Gastroesophageal sphincter (tissue), 4 donors: ENCODE measurements at regions not wholly inside any gene's neighbourhood (a gene's known extent, or its start where the extent isn't known, plus 50 kb on each side); places are given as distances from the start of the nearest gene placed in this dataset.
"Not testable (repeated sequence)": the region's sequence is repeated elsewhere in the genome, so short reads cannot be mapped to it uniquely, and the experiment has no call there.

Experiments used
- ATAC-seq: fragments of 150-250 bp; one replicate; pipeline ENCODE4 v1.9.1; 2016; ENCODE audit warnings: mild to moderate bottlenecking, moderate library complexity
- H3K27ac ChIP-seq, 4 donors: fragments of 200-600 bp; sonication (generic) in 3 of 4; 1 replicate in 3 of 4; 2 replicates in 1 of 4; pipeline ENCODE4 v1.5.1; 2016 to 2019
- H3K27me3 ChIP-seq: fragments of 200-600 bp; sonication (generic); one replicate; pipeline ENCODE4 v1.5.1; 2019
- H3K36me3 ChIP-seq, 2 donors: fragments of 200-600 bp; sonication (generic); one replicate each; pipeline ENCODE4 v1.5.1; 2019; ENCODE audit warnings: control low read depth in 1 of 2
- H3K4me1 ChIP-seq, 3 donors: fragments of 200-600 bp; sonication (generic); 1 replicate in 2 of 3; 2 replicates in 1 of 3; pipeline ENCODE4 v1.5.1; 2016 to 2019; ENCODE audit warnings: control low read depth in 2 of 3
- H3K4me3 ChIP-seq, 2 donors: fragments of 200-600 bp; sonication (generic); one replicate each; pipeline ENCODE4 v1.5.1; 2019; ENCODE audit warnings: mild to moderate bottlenecking in 1 of 2, moderate library complexity in 1 of 2
- H3K9me3 ChIP-seq, 3 donors: fragments of 200-600 bp; sonication (generic); one replicate each; pipeline ENCODE4 v1.5.1; 2017 to 2019; ENCODE audit warnings: control low read depth in 2 of 3
- EP300 ChIP-seq: sonication (generic); formaldehyde crosslinking; IDR thresholded peaks from one replicate; pipeline ENCODE4 v1.6.1; 2017; ENCODE audit warnings: antibody characterized with exemption, mild to moderate bottlenecking
- POLR2A ChIP-seq, 2 donors: fragments of 450-650 bp; IDR thresholded peaks; one replicate each; pipeline ENCODE4 v1.6.1; 2017; ENCODE audit warnings: antibody characterized with exemption in 2 of 2, mild to moderate bottlenecking in 2 of 2, moderate library complexity in 1 of 2
- POLR2AphosphoS5 ChIP-seq: sonication (generic); formaldehyde crosslinking; IDR thresholded peaks from one replicate; pipeline ENCODE4 v1.6.1; 2017; ENCODE audit warnings: antibody characterized with exemption
- WGBS, 2 donors: methylation state at CpG; one replicate each; pipeline ENCODE4 v1.1.5; 2018; ENCODE audit warnings: low coverage in 1 of 2; 5-methylcytosine and 5-hydroxymethylcytosine counted together
- TF ChIP-seq, protein P1 (sequence below), 4 experiments: fragments of 200-600 bp in 2 of 4; fragments of 450-650 bp in 2 of 4; sonication (generic) in 1 of 4; IDR thresholded peaks; one replicate each; pipeline ENCODE4 v1.5.1; 2017 to 2019; ENCODE audit warnings: antibody characterized with exemption in 4 of 4, mild to moderate bottlenecking in 2 of 4, moderate library complexity in 2 of 4

DNA sequence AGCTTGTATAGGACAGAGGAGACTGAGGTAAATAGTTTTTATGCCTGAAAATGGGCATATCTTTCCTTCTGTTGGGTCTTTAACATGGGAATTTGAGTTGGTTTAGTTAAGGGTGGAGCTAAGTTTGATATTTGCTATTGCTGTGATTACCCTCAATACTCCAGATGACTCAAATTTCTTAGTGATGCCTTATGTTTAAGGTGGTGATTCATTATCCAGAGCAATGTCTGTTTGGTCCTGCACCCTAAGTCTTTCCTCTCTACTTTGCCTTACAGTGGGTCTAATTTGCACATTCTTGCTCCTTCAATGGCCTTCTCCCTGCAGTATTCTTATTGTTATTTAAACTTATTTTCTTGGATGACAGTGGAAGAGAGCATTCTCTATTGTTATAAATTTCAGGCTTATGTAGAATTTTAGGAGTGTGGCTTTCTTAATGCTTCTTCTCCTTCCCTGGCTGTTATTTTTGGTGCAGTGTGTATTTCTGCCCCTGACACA, 312.9 kb upstream of the RPS23 start:
- TF ChIP-seq, protein P1, sequence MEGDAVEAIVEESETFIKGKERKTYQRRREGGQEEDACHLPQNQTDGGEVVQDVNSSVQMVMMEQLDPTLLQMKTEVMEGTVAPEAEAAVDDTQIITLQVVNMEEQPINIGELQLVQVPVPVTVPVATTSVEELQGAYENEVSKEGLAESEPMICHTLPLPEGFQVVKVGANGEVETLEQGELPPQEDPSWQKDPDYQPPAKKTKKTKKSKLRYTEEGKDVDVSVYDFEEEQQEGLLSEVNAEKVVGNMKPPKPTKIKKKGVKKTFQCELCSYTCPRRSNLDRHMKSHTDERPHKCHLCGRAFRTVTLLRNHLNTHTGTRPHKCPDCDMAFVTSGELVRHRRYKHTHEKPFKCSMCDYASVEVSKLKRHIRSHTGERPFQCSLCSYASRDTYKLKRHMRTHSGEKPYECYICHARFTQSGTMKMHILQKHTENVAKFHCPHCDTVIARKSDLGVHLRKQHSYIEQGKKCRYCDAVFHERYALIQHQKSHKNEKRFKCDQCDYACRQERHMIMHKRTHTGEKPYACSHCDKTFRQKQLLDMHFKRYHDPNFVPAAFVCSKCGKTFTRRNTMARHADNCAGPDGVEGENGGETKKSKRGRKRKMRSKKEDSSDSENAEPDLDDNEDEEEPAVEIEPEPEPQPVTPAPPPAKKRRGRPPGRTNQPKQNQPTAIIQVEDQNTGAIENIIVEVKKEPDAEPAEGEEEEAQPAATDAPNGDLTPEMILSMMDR (IDR thresholded peaks at IDR 0.05): no peak
- no peak for TF ChIP-seq POLR2A (IDR thresholded peaks at IDR 0.05)
- no peak for TF ChIP-seq EP300
- no peak for TF ChIP-seq POLR2AphosphoS5
- Histone ChIP-seq H3K36me3 (no peaks in the 10 kb centered on the region), H3K4me1 (no peaks in the 10 kb centered on the region), H3K27ac (no peak overlapping the region), H3K4me3 (no peak overlapping the region), H3K9me3 (peaks cover 0 to 7% (median 0%) of the 10 kb centered on the region in 3 donors), H3K27me3 (no peaks in the 10 kb centered on the region)
- ATAC-seq: no peak

DNA sequence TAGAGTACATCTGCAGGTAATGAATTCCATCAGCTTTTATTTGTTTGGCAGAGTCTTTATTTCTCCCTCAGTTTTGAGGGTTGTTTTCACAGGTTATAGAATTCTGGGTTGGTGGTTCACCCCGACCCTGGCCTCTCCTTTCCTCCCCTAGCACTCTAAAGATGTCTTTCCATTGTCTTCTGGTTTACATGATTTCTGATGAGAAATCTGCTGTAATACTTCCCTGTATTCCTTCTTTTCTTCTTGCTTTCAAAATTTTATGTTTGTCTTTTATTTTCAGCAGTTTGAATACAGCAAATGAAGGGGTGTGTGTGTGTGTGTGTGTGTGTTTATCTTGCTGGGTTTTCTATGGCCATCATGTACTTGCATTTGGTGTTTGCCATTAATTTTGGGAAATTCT, 312.0 kb upstream of the RPS23 start:
- H3K4me1 ChIP-seq: no peaks in the 10 kb centered on the region
- TF ChIP-seq POLR2AphosphoS5: no peak
- TF ChIP-seq EP300: no peak
- no peak for TF ChIP-seq POLR2A (IDR thresholded peaks at IDR 0.05)
- TF ChIP-seq, protein P1 (IDR thresholded peaks at IDR 0.05): no peak
- no peak overlapping the region for H3K4me3 ChIP-seq
- no peak for ATAC-seq
- H3K27me3 ChIP-seq: no peaks in the 10 kb centered on the region
- no peak overlapping the region for H3K27ac ChIP-seq
- WGBS, 2 donors: 75 to 100% methylated on average over 1 of the region's 1 CpG
- peaks cover 0 to 7% (median 0%) of the 10 kb centered on the region in 3 donors for H3K9me3 ChIP-seq
- H3K36me3 ChIP-seq: no peaks in the 10 kb centered on the region

DNA sequence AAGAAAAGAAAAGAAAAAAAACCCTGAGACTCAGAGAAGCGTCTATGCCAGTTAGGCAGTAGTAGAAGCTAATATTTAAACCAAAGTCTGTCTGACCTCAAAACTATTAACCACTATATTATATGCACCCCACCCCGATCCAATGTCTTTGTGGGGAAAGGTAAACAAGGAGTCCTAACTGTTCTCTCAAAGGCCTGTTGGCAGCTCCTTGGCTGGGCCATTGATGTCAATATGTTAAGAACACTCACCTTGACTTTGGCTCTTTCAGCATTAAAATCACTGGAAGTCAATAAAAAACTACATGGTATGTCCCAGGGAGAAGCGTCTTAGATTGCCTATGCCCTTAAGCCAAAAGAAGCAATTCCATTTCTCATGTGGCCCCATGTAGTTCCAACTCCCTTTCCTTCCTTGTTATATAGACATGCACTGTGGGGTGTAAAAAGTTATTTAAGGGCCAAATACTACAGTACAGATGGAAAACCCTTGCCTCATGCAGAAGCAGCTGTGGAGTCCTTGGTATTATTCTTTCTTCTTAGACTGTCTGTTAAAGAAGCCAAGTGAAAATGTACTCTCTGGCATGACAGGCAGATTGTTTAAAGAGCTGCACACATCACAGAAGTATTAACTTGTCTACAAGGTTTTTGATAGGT, 308.6 kb upstream of the RPS23 start:
- TF ChIP-seq POLR2A (IDR thresholded peaks at IDR 0.05) (no peak), POLR2AphosphoS5 (no peak), EP300 (no peak)
- TF ChIP-seq, protein P1 (IDR thresholded peaks at IDR 0.05): no peak

DNA sequence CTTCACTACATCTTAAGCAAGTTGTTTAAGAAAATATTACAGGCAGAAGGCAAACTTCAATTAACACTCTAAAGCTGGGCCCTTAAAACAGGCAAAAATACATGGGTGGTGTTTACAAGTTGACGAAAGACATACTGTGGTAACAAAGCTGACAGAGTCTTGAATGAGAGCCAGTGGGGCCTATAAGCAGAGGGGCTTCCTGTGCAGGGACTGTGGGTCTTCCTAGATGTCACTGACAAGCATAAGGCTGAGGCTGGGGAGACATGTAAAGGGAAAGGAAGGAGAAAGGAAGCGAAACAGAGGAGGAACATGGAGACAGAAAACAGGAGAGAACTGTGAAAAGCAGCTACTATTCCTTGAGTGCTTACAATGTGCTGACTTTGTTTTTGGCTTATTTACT, 308.0 kb upstream of the RPS23 start:
- TF ChIP-seq POLR2AphosphoS5 (no peak), EP300 (no peak)
- H3K4me1 ChIP-seq: no peaks in the 10 kb centered on the region
- peaks cover 0 to 26% (median 0%) of the 10 kb centered on the region in 3 donors for H3K9me3 ChIP-seq
- H3K36me3 ChIP-seq: no peaks in the 10 kb centered on the region
- H3K4me3 ChIP-seq: no peak overlapping the region
- no peak overlapping the region for H3K27ac ChIP-seq
- H3K27me3 ChIP-seq: no peaks in the 10 kb centered on the region
- WGBS, 2 donors: 69 to 82% methylated on average over 2 of the region's 2 CpGs
- no peak for ATAC-seq

More for the DNA sequence above, 308.6 kb upstream of the RPS23 start:
- Histone ChIP-seq H3K36me3 (no peaks in the 10 kb centered on the region), H3K4me1 (no peaks in the 10 kb centered on the region), H3K4me3 (no peak overlapping the region), H3K27me3 (no peaks in the 10 kb centered on the region), H3K27ac (no peak overlapping the region), H3K9me3 (peaks cover 0 to 26% (median 0%) of the 10 kb centered on the region in 3 donors)
- 58 to 73% methylated on average over 2 to 3 of the region's 3 CpGs for WGBS, 2 donors
- ATAC-seq: no peak

DNA sequence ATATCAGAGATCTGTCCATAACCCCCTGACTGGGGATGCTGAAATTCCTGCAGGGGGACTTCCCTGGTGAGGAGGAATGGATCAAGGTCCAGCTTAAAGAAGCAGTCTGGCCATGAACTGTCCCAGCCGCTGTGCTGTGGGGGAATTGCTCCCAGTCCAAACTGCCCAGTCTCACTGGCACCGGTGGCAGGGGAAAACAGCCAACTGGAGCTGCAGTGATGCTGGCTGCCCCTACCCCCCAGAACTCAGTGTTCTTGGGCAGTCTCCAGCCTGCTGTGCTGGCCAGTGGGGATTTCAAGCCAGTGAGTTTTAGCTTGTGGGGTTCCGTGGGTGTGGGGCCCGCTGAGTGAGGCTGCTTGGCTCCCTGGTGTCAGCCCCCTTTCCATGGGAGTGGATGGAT, 306.5 kb upstream of the RPS23 start:
- ATAC-seq: peak; percentile 31
- Histone ChIP-seq H3K27me3 (no peaks in the 10 kb centered on the region), H3K4me3 (no peak overlapping the region), H3K9me3 (peaks cover 0 to 28% (median 0%) of the 10 kb centered on the region in 3 donors), H3K36me3 (no peaks in the 10 kb centered on the region), H3K27ac (no peak overlapping the region), H3K4me1 (no peaks in the 10 kb centered on the region)
- no CpG with 5 or more reads among the region's 4 CpGs for WGBS, 2 donors
- TF ChIP-seq POLR2A (IDR thresholded peaks at IDR 0.05): no peak
- TF ChIP-seq, protein P1 (IDR thresholded peaks at IDR 0.05): no peak
- TF ChIP-seq POLR2AphosphoS5: no peak
- no peak for TF ChIP-seq EP300

DNA sequence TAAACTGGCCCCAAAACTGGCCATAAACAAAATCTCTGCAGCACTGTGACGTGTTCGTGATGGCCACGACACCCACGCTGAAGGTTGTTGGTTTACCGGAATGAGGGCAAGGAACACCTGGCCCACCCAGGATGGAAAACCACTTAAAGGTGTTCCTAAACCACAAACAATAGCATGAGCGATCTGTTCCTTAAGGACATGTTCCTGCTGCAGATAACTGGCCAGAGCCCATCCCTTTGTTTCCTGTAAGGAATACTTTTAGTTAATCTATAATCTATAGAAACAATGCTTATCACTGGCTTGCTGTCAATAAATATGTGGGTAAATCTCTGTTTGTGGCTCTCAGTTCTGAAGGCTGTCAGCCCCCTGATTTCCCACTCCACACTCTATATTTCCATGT, 305.2 kb upstream of the RPS23 start:
- H3K27ac ChIP-seq, H3K27me3 ChIP-seq, H3K4me1 ChIP-seq, H3K36me3 ChIP-seq, ATAC-seq, H3K4me3 ChIP-seq: not testable (repeated sequence)
- 100% methylated on average over 4 of the region's 6 CpGs; no CpG with 5 or more reads in 1 of the 2 donors for WGBS, 2 donors
- peaks cover 0 to 28% (median 0%) of the 10 kb centered on the region in 3 donors for H3K9me3 ChIP-seq
